DOHH2 (cell line): ENCODE measurements at regions not wholly inside any gene's neighbourhood (a gene's known extent, or its start where the extent isn't known, plus 50 kb on each side); places are given as distances from the start of the nearest gene placed in this dataset.

ENCODE experiments used
- EZH2phosphoT487 ChIP-seq: fragments of 200-600 bp; sonication (generic); IDR thresholded peaks from 2 replicates; pipeline ENCODE4 v1.6.1; 2017; ENCODE audit warnings: borderline replicate concordance, mild to moderate bottlenecking, antibody characterized with exemption, low read length, moderate library complexity, mixed read lengths
- TF ChIP-seq, protein P1 (sequence below): fragments of 200-600 bp; sonication (generic); IDR thresholded peaks from one replicate; pipeline ENCODE4 v1.5.1; 2014; ENCODE audit warnings: antibody characterized with exemption, mild to moderate bottlenecking, low read depth, low read length; ENCODE audit not compliant: poor library complexity, severe bottlenecking

DNA sequence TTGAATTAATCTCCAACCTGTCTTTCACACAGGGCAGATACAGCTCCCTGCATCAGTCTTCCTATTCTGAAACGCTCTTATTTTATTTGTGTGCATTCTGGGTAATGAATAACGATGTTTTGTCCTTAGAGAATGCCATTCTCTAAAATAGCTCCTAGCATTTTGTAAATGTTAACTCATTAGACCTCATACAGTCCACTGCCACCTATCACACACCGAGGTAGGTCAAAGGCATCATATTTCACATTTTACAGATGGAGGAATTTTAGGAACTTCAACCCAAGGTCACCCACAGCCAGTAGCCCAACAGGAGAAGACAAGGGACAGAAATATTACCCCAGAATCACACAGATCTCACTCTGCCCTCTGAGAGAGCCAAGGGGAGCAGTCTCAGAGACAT is 455.4 kb upstream of the GYPC start:
- TF ChIP-seq, protein P1, sequence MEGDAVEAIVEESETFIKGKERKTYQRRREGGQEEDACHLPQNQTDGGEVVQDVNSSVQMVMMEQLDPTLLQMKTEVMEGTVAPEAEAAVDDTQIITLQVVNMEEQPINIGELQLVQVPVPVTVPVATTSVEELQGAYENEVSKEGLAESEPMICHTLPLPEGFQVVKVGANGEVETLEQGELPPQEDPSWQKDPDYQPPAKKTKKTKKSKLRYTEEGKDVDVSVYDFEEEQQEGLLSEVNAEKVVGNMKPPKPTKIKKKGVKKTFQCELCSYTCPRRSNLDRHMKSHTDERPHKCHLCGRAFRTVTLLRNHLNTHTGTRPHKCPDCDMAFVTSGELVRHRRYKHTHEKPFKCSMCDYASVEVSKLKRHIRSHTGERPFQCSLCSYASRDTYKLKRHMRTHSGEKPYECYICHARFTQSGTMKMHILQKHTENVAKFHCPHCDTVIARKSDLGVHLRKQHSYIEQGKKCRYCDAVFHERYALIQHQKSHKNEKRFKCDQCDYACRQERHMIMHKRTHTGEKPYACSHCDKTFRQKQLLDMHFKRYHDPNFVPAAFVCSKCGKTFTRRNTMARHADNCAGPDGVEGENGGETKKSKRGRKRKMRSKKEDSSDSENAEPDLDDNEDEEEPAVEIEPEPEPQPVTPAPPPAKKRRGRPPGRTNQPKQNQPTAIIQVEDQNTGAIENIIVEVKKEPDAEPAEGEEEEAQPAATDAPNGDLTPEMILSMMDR: no peak
- TF ChIP-seq EZH2phosphoT487: no peak
